Peyer's patch (tissue), 4 donors: ENCODE measurements at regions not wholly inside any gene's neighbourhood (a gene's known extent, or its start where the extent isn't known, plus 50 kb on each side); places are given as distances from the start of the nearest gene placed in this dataset.

Experiments
- DNase-seq, 3 donors: peaks; one replicate each; pipeline ENCODE4 v3.0.0-alpha.2; 2017 to 2019
- H3K27ac ChIP-seq, 4 donors: fragments of 200-600 bp; sonication (generic); one replicate each; pipeline ENCODE4 v1.5.1; 2016 to 2019
- H3K27me3 ChIP-seq, 2 donors: fragments of 200-600 bp; sonication (generic); one replicate each; pipeline ENCODE4 v1.5.1; 2019
- H3K36me3 ChIP-seq, 3 donors: fragments of 200-600 bp; sonication (generic); one replicate each; pipeline ENCODE4 v1.5.1; 2016 to 2019
- H3K4me1 ChIP-seq, 4 donors: fragments of 200-600 bp; sonication (generic); one replicate each; pipeline ENCODE4 v1.5.1; 2016 to 2019
- H3K4me3 ChIP-seq, 4 donors: fragments of 200-600 bp; sonication (generic); 1 replicate in 3 of 4; 2 replicates in 1 of 4; pipeline ENCODE4 v1.5.1; 2016 to 2019; ENCODE audit warnings: mild to moderate bottlenecking in 1 of 4
- H3K9me3 ChIP-seq, 4 donors: fragments of 200-600 bp; sonication (generic); one replicate each; pipeline ENCODE4 v1.5.1; 2016 to 2019; ENCODE audit warnings: mild to moderate bottlenecking in 1 of 4
- CTCF ChIP-seq, 6 experiments: fragments of 450-650 bp in 4 of 6; fragments of 200-600 bp in 2 of 6; sonication (generic) in 1 of 6; IDR thresholded peaks; one replicate each; pipeline ENCODE4 v1.5.1; 2017 to 2019; ENCODE audit warnings: antibody characterized with exemption in 6 of 6, mild to moderate bottlenecking in 3 of 6, moderate library complexity in 1 of 6
- POLR2A ChIP-seq, 2 donors: fragments of 450-650 bp; IDR thresholded peaks; one replicate each; pipeline ENCODE4 v1.5.1; 2017; ENCODE audit warnings: antibody characterized with exemption in 2 of 2, mild to moderate bottlenecking in 2 of 2, moderate library complexity in 2 of 2

- Histone ChIP-seq H3K36me3 (no peaks in the 10 kb centered on the region), H3K27me3 (no peaks in the 10 kb centered on the region), H3K4me3 (no peak overlapping the region), H3K9me3 (no peaks in the 10 kb centered on the region), H3K27ac (no peak overlapping the region), H3K4me1 (no peaks in the 10 kb centered on the region)
- DNase-seq = no peak
- no peak for TF ChIP-seq POLR2A (IDR thresholded peaks at IDR 0.05)
- TF ChIP-seq CTCF (IDR thresholded peaks at IDR 0.05) = no peak
These were observed 255.2 kb downstream of the BUB3 start for GRCh38 chr10:123409426-123409825.

GRCh38 chr10:123409884-123410283 lies 255.7 kb downstream of the BUB3 start:
- no peak overlapping the region for H3K4me3 ChIP-seq
- no peaks in the 10 kb centered on the region for H3K36me3 ChIP-seq
- H3K27me3 ChIP-seq = no peaks in the 10 kb centered on the region
- TF ChIP-seq CTCF (IDR thresholded peaks at IDR 0.05) = no peak
- no peak for TF ChIP-seq POLR2A (IDR thresholded peaks at IDR 0.05)
- H3K27ac ChIP-seq = no peak overlapping the region
- no peak for DNase-seq
- no peaks in the 10 kb centered on the region for H3K4me1 ChIP-seq
- no peaks in the 10 kb centered on the region for H3K9me3 ChIP-seq

GRCh38 chr10:123413353-123413752 lies 252.8 kb upstream of the GPR26 start:
- no peaks in the 10 kb centered on the region for H3K9me3 ChIP-seq
- no peak for DNase-seq
- TF ChIP-seq POLR2A (IDR thresholded peaks at IDR 0.05) (no peak), CTCF (IDR thresholded peaks at IDR 0.05) (peak in 1 of 6 experiments; percentile 11)
- H3K36me3 ChIP-seq = no peaks in the 10 kb centered on the region
- no peaks in the 10 kb centered on the region for H3K27me3 ChIP-seq
- H3K4me1 ChIP-seq = no peaks in the 10 kb centered on the region
- no peak overlapping the region for H3K27ac ChIP-seq
- no peak overlapping the region for H3K4me3 ChIP-seq

GRCh38 chr10:123415523-123415922 lies 250.6 kb upstream of the GPR26 start:
- TF ChIP-seq POLR2A (IDR thresholded peaks at IDR 0.05) = no peak
- TF ChIP-seq CTCF (IDR thresholded peaks at IDR 0.05) = no peak
- H3K9me3 ChIP-seq = no peaks in the 10 kb centered on the region
- H3K36me3 ChIP-seq = no peaks in the 10 kb centered on the region
- H3K27me3 ChIP-seq = no peaks in the 10 kb centered on the region
- no peak overlapping the region for H3K4me3 ChIP-seq
- H3K27ac ChIP-seq = no peak overlapping the region
- no peak for DNase-seq
- H3K4me1 ChIP-seq = no peaks in the 10 kb centered on the region

GRCh38 chr10:123417414-123417813 lies 248.7 kb upstream of the GPR26 start:
- no peak for DNase-seq
- TF ChIP-seq CTCF (IDR thresholded peaks at IDR 0.05) = no peak
- no peak for TF ChIP-seq POLR2A (IDR thresholded peaks at IDR 0.05)
- Histone ChIP-seq H3K36me3 (no peaks in the 10 kb centered on the region), H3K9me3 (no peaks in the 10 kb centered on the region), H3K27ac (no peak overlapping the region), H3K4me3 (no peak overlapping the region), H3K4me1 (no peaks in the 10 kb centered on the region), H3K27me3 (no peaks in the 10 kb centered on the region)

- no peaks in the 10 kb centered on the region for H3K9me3 ChIP-seq
- no peak overlapping the region for H3K4me3 ChIP-seq
- TF ChIP-seq POLR2A (IDR thresholded peaks at IDR 0.05) (no peak), CTCF (IDR thresholded peaks at IDR 0.05) (no peak)
- H3K27me3 ChIP-seq = no peaks in the 10 kb centered on the region
- H3K4me1 ChIP-seq = no peaks in the 10 kb centered on the region
- H3K36me3 ChIP-seq = no peaks in the 10 kb centered on the region
- no peak for DNase-seq
- no peak overlapping the region for H3K27ac ChIP-seq
These were observed 244.7 kb upstream of the GPR26 start for GRCh38 chr10:123421461-123421860.
